RWPE2 (cell line): ENCODE measurements at regions not wholly inside any gene's neighbourhood (a gene's known extent, or its start where the extent isn't known, plus 50 kb on each side); places are given as distances from the start of the nearest gene placed in this dataset.

ENCODE experiments used
- ATAC-seq: fragments of 200-7000 bp; cut with Tn5 transposase; 3 replicates; pipeline ENCODE4 v1.9.1; 2021; ENCODE audit warnings: low read depth
- DNase-seq: peaks from one replicate; pipeline ENCODE4 v3.0.0-alpha.2; 2020; ENCODE audit warnings: low spot score
- H3K27ac ChIP-seq: fragments of 450-650 bp; 2 replicates; pipeline ENCODE4 v1.5.1; 2017; ENCODE audit warnings: mild to moderate bottlenecking; ENCODE audit not compliant: poor library complexity, severe bottlenecking
- H3K27me3 ChIP-seq: fragments of 250-450 bp; sonication (Bioruptor Pico); 2 replicates; pipeline ENCODE4 v1.5.1; 2021; ENCODE audit warnings: mild to moderate bottlenecking, moderate library complexity; ENCODE audit not compliant: insufficient read depth, poor library complexity, severe bottlenecking
- H3K36me3 ChIP-seq: fragments of 250-450 bp; sonication (Bioruptor Pico); 2 replicates; pipeline ENCODE4 v1.5.1; 2020; ENCODE audit warnings: low read depth, mild to moderate bottlenecking, moderate library complexity
- H3K4me1 ChIP-seq: fragments of 250-450 bp; sonication (Bioruptor Pico); 2 replicates; pipeline ENCODE4 v1.5.1; 2021; ENCODE audit warnings: mild to moderate bottlenecking, moderate library complexity; ENCODE audit not compliant: insufficient read depth, poor library complexity, severe bottlenecking
- H3K4me3 ChIP-seq: fragments of 250-450 bp; sonication (Bioruptor Pico); 2 replicates; pipeline ENCODE4 v1.5.1; 2021; ENCODE audit warnings: mild to moderate bottlenecking, moderate library complexity; ENCODE audit not compliant: severe bottlenecking
- H3K9me3 ChIP-seq: fragments of 250-450 bp; sonication (Bioruptor Pico); 2 replicates; pipeline ENCODE4 v1.5.1; 2021; ENCODE audit warnings: mild to moderate bottlenecking, moderate library complexity; ENCODE audit not compliant: severe bottlenecking
- TF ChIP-seq, protein P1 (sequence below): fragments of 450-650 bp; IDR thresholded peaks from one replicate; pipeline ENCODE4 v1.5.1; 2017; ENCODE audit warnings: mild to moderate bottlenecking, moderate library complexity; ENCODE audit not compliant: poor library complexity, severe bottlenecking

DNA sequence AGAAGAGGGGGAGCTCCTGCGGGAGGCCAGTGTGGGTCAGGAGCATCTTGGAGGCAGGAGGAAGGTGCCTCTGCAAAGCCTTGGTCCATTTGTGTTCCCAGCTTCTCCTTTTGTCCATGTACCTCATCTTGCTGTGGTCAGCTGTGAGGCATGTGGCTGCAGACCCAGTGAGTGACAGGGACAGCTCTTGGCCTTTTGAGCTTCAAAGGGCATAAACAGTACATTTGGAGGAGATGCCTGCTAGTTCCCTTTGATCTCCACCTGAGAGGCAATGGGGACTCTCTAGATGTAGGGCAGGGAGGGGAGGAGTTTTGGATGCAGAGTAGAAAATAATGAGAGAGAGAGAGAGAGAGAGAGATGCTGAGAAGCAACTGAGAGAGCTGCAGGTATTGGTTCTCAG lies 270.0 kb downstream of the TLE3 start:
- ATAC-seq (no peak), DNase-seq (no peak)
- H3K4me3 ChIP-seq: no peak overlapping the region
- no peaks in the 10 kb centered on the region for H3K4me1 ChIP-seq
- no peaks in the 10 kb centered on the region for H3K9me3 ChIP-seq
- H3K27me3 ChIP-seq: peaks cover 21% of the 10 kb centered on the region
- TF ChIP-seq, protein P1, sequence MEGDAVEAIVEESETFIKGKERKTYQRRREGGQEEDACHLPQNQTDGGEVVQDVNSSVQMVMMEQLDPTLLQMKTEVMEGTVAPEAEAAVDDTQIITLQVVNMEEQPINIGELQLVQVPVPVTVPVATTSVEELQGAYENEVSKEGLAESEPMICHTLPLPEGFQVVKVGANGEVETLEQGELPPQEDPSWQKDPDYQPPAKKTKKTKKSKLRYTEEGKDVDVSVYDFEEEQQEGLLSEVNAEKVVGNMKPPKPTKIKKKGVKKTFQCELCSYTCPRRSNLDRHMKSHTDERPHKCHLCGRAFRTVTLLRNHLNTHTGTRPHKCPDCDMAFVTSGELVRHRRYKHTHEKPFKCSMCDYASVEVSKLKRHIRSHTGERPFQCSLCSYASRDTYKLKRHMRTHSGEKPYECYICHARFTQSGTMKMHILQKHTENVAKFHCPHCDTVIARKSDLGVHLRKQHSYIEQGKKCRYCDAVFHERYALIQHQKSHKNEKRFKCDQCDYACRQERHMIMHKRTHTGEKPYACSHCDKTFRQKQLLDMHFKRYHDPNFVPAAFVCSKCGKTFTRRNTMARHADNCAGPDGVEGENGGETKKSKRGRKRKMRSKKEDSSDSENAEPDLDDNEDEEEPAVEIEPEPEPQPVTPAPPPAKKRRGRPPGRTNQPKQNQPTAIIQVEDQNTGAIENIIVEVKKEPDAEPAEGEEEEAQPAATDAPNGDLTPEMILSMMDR: no peak
- no peaks in the 10 kb centered on the region for H3K36me3 ChIP-seq
- no peak overlapping the region for H3K27ac ChIP-seq

- peaks cover 21% of the 10 kb centered on the region for H3K27me3 ChIP-seq
- no peak overlapping the region for H3K27ac ChIP-seq
- H3K36me3 ChIP-seq: no peaks in the 10 kb centered on the region
- ATAC-seq (no peak), DNase-seq (no peak)
- TF ChIP-seq, protein P1: no peak
- H3K4me1 ChIP-seq: no peaks in the 10 kb centered on the region
- no peaks in the 10 kb centered on the region for H3K9me3 ChIP-seq
- no peak overlapping the region for H3K4me3 ChIP-seq
These were observed 269.4 kb downstream of the TLE3 start for GRCh38 chr15:69828181-69828828.

DNA sequence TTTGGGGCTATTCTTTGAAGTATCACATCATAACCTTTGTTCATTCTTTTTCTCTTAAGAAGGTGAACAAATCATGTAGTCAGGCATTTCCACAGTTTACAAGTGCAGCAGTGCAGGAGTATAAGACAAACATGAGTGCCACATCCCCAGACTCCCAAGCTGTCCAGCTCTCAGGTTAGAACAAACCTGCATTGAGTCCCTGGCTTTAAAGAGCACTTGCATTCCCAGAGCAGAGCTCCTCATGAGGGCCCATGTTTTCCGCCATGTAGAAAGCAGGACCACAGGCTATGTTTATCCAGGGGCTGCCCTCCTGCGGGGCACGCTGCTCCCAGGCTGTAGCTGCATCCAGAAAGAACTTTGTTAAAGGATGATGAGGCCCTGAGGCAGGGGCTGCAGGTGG lies 267.7 kb downstream of the TLE3 start:
- no peak for DNase-seq
- TF ChIP-seq, protein P1: no peak
- Histone ChIP-seq H3K36me3 (no peaks in the 10 kb centered on the region), H3K4me1 (no peaks in the 10 kb centered on the region), H3K27ac (no peak overlapping the region), H3K4me3 (no peak overlapping the region), H3K27me3 (peaks cover 24% of the 10 kb centered on the region), H3K9me3 (no peaks in the 10 kb centered on the region)
- no peak for ATAC-seq

- TF ChIP-seq, protein P1: no peak
- no peak for ATAC-seq
- Histone ChIP-seq H3K4me1 (no peaks in the 10 kb centered on the region), H3K9me3 (no peaks in the 10 kb centered on the region), H3K27ac (no peak overlapping the region), H3K27me3 (peaks cover 29% of the 10 kb centered on the region), H3K36me3 (no peaks in the 10 kb centered on the region), H3K4me3 (no peak overlapping the region)
- DNase-seq: no peak
These were observed 267.3 kb downstream of the TLE3 start for GRCh38 chr15:69830430-69830829.

DNA sequence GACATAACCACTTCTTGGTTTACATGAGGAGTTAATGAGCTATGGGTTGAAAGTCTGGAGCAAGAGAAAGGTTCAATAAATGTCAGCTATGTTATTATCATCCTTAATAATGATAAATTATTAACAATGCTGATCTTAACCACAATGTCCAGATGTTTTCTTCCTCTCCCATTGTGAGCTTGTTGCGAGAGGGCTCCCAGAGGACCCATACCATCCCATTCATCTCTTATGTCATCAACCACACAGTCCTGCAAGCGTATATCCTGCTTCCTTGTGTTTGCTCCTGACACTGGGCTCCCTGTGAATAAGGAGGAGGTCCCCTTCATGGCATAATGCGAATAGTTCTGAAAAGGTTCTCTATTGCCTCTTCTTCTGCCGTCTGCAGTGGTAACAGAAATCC lies 266.8 kb downstream of the TLE3 start:
- no peak overlapping the region for H3K27ac ChIP-seq
- H3K36me3 ChIP-seq: no peaks in the 10 kb centered on the region

More for the DNA sequence above, 266.8 kb downstream of the TLE3 start:
- ATAC-seq: no peak
- no peaks in the 10 kb centered on the region for H3K4me1 ChIP-seq
- no peaks in the 10 kb centered on the region for H3K9me3 ChIP-seq
- DNase-seq: no peak
- H3K27me3 ChIP-seq: peaks cover 33% of the 10 kb centered on the region
- TF ChIP-seq, protein P1: no peak
- H3K4me3 ChIP-seq: no peak overlapping the region
